ENCODE measurements at regions not wholly inside any gene's neighbourhood (a gene's known extent, or its start where the extent isn't known, plus 50 kb on each side); places are given as distances from the start of the nearest gene placed in this dataset.

GRCh38 chr13:106390367-106390766 lies 145.1 kb downstream of the EFNB2 start:
- H3K4me1 ChIP-seq (ENCODE audit: control insufficient read depth, insufficient read depth, low read length, poor library complexity, severe bottlenecking): no peaks in the 10 kb centered on the region
- no peak overlapping the region for H3K27ac ChIP-seq (ENCODE audit: insufficient read depth, low read length, poor library complexity, severe bottlenecking)
- no peak for DNase-seq
- no peak overlapping the region for H3K4me3 ChIP-seq (ENCODE audit: insufficient read depth, low read depth, low read length, poor library complexity, severe bottlenecking)
- H3K36me3 ChIP-seq (ENCODE audit: control insufficient read depth, insufficient read depth, low read length): no peaks in the 10 kb centered on the region
- H3K27me3 ChIP-seq (replicated peaks; ENCODE audit: control insufficient read depth, insufficient read depth, low read length, poor library complexity, severe bottlenecking): no peaks in the 10 kb centered on the region
- no peaks in the 10 kb centered on the region for H3K9me3 ChIP-seq (ENCODE audit: control insufficient read depth, low read length)

- H3K27ac ChIP-seq (ENCODE audit: insufficient read depth, low read length, poor library complexity, severe bottlenecking): no peak overlapping the region
- no peaks in the 10 kb centered on the region for H3K36me3 ChIP-seq (ENCODE audit: control insufficient read depth, insufficient read depth, low read length)
- H3K4me3 ChIP-seq (ENCODE audit: insufficient read depth, low read depth, low read length, poor library complexity, severe bottlenecking): no peak overlapping the region
- no peaks in the 10 kb centered on the region for H3K4me1 ChIP-seq (ENCODE audit: control insufficient read depth, insufficient read depth, low read length, poor library complexity, severe bottlenecking)
- no peak for DNase-seq
- H3K9me3 ChIP-seq (ENCODE audit: control insufficient read depth, low read length): no peaks in the 10 kb centered on the region
- no peaks in the 10 kb centered on the region for H3K27me3 ChIP-seq (replicated peaks; ENCODE audit: control insufficient read depth, insufficient read depth, low read length, poor library complexity, severe bottlenecking)
Observed at GRCh38 chr13:106385654-106386053, 149.8 kb downstream of the EFNB2 start.

GRCh38 chr13:106384516-106384915 lies 150.9 kb downstream of the EFNB2 start:
- Histone ChIP-seq H3K4me1 (ENCODE audit: control insufficient read depth, insufficient read depth, low read length, poor library complexity, severe bottlenecking) (no peaks in the 10 kb centered on the region), H3K9me3 (ENCODE audit: control insufficient read depth, low read length) (no peaks in the 10 kb centered on the region), H3K4me3 (ENCODE audit: insufficient read depth, low read depth, low read length, poor library complexity, severe bottlenecking) (no peak overlapping the region), H3K27me3 (replicated peaks; ENCODE audit: control insufficient read depth, insufficient read depth, low read length, poor library complexity, severe bottlenecking) (no peaks in the 10 kb centered on the region), H3K27ac (ENCODE audit: insufficient read depth, low read length, poor library complexity, severe bottlenecking) (no peak overlapping the region), H3K36me3 (ENCODE audit: control insufficient read depth, insufficient read depth, low read length) (no peaks in the 10 kb centered on the region)
- DNase-seq: no peak

GRCh38 chr13:106383791-106384190 lies 151.7 kb downstream of the EFNB2 start:
- Histone ChIP-seq H3K27ac (ENCODE audit: insufficient read depth, low read length, poor library complexity, severe bottlenecking) (no peak overlapping the region), H3K36me3 (ENCODE audit: control insufficient read depth, insufficient read depth, low read length) (no peaks in the 10 kb centered on the region), H3K4me3 (ENCODE audit: insufficient read depth, low read depth, low read length, poor library complexity, severe bottlenecking) (no peak overlapping the region), H3K9me3 (ENCODE audit: control insufficient read depth, low read length) (no peaks in the 10 kb centered on the region), H3K4me1 (ENCODE audit: control insufficient read depth, insufficient read depth, low read length, poor library complexity, severe bottlenecking) (no peaks in the 10 kb centered on the region), H3K27me3 (replicated peaks; ENCODE audit: control insufficient read depth, insufficient read depth, low read length, poor library complexity, severe bottlenecking) (no peaks in the 10 kb centered on the region)
- no peak for DNase-seq

GRCh38 chr13:106382534-106382933 lies 152.9 kb downstream of the EFNB2 start:
- Histone ChIP-seq H3K27me3 (replicated peaks; ENCODE audit: control insufficient read depth, insufficient read depth, low read length, poor library complexity, severe bottlenecking) (no peaks in the 10 kb centered on the region), H3K9me3 (ENCODE audit: control insufficient read depth, low read length) (no peaks in the 10 kb centered on the region), H3K36me3 (ENCODE audit: control insufficient read depth, insufficient read depth, low read length) (no peaks in the 10 kb centered on the region), H3K4me1 (ENCODE audit: control insufficient read depth, insufficient read depth, low read length, poor library complexity, severe bottlenecking) (no peaks in the 10 kb centered on the region), H3K27ac (ENCODE audit: insufficient read depth, low read length, poor library complexity, severe bottlenecking) (no peak overlapping the region), H3K4me3 (ENCODE audit: insufficient read depth, low read depth, low read length, poor library complexity, severe bottlenecking) (no peak overlapping the region)
- DNase-seq: no peak

GRCh38 chr13:106381091-106381490 lies 154.4 kb downstream of the EFNB2 start:
- Histone ChIP-seq H3K27ac (ENCODE audit: insufficient read depth, low read length, poor library complexity, severe bottlenecking) (no peak overlapping the region), H3K9me3 (ENCODE audit: control insufficient read depth, low read length) (no peaks in the 10 kb centered on the region), H3K36me3 (ENCODE audit: control insufficient read depth, insufficient read depth, low read length) (no peaks in the 10 kb centered on the region), H3K27me3 (replicated peaks; ENCODE audit: control insufficient read depth, insufficient read depth, low read length, poor library complexity, severe bottlenecking) (no peaks in the 10 kb centered on the region), H3K4me1 (ENCODE audit: control insufficient read depth, insufficient read depth, low read length, poor library complexity, severe bottlenecking) (no peaks in the 10 kb centered on the region), H3K4me3 (ENCODE audit: insufficient read depth, low read depth, low read length, poor library complexity, severe bottlenecking) (no peak overlapping the region)
- no peak for DNase-seq

GRCh38 chr13:106377931-106378662 lies 157.4 kb downstream of the EFNB2 start:
- Histone ChIP-seq H3K27me3 (replicated peaks; ENCODE audit: control insufficient read depth, insufficient read depth, low read length, poor library complexity, severe bottlenecking) (no peaks in the 10 kb centered on the region), H3K27ac (ENCODE audit: insufficient read depth, low read length, poor library complexity, severe bottlenecking) (no peak overlapping the region), H3K9me3 (ENCODE audit: control insufficient read depth, low read length) (no peaks in the 10 kb centered on the region), H3K4me1 (ENCODE audit: control insufficient read depth, insufficient read depth, low read length, poor library complexity, severe bottlenecking) (no peaks in the 10 kb centered on the region), H3K4me3 (ENCODE audit: insufficient read depth, low read depth, low read length, poor library complexity, severe bottlenecking) (no peak overlapping the region), H3K36me3 (ENCODE audit: control insufficient read depth, insufficient read depth, low read length) (no peaks in the 10 kb centered on the region)
- no peak for DNase-seq

GRCh38 chr13:106377341-106377740 lies 158.1 kb downstream of the EFNB2 start:
- no peak for DNase-seq

GRCh38 chr13:106376401-106377112 lies 158.9 kb downstream of the EFNB2 start:
- no peaks in the 10 kb centered on the region for H3K36me3 ChIP-seq (ENCODE audit: control insufficient read depth, insufficient read depth, low read length)
- H3K4me3 ChIP-seq (ENCODE audit: insufficient read depth, low read depth, low read length, poor library complexity, severe bottlenecking): no peak overlapping the region
- no peaks in the 10 kb centered on the region for H3K27me3 ChIP-seq (replicated peaks; ENCODE audit: control insufficient read depth, insufficient read depth, low read length, poor library complexity, severe bottlenecking)
- H3K4me1 ChIP-seq (ENCODE audit: control insufficient read depth, insufficient read depth, low read length, poor library complexity, severe bottlenecking): no peaks in the 10 kb centered on the region
- H3K9me3 ChIP-seq (ENCODE audit: control insufficient read depth, low read length): no peaks in the 10 kb centered on the region
- H3K27ac ChIP-seq (ENCODE audit: insufficient read depth, low read length, poor library complexity, severe bottlenecking): no peak overlapping the region
- DNase-seq: no peak

More at GRCh38 chr13:106377341-106377740, 158.1 kb downstream of the EFNB2 start:
- no peak overlapping the region for H3K4me3 ChIP-seq (ENCODE audit: insufficient read depth, low read depth, low read length, poor library complexity, severe bottlenecking)
- H3K9me3 ChIP-seq (ENCODE audit: control insufficient read depth, low read length): no peaks in the 10 kb centered on the region
- H3K36me3 ChIP-seq (ENCODE audit: control insufficient read depth, insufficient read depth, low read length): no peaks in the 10 kb centered on the region
- H3K27me3 ChIP-seq (replicated peaks; ENCODE audit: control insufficient read depth, insufficient read depth, low read length, poor library complexity, severe bottlenecking): no peaks in the 10 kb centered on the region
- no peak overlapping the region for H3K27ac ChIP-seq (ENCODE audit: insufficient read depth, low read length, poor library complexity, severe bottlenecking)
- no peaks in the 10 kb centered on the region for H3K4me1 ChIP-seq (ENCODE audit: control insufficient read depth, insufficient read depth, low read length, poor library complexity, severe bottlenecking)

- no peaks in the 10 kb centered on the region for H3K36me3 ChIP-seq (ENCODE audit: control insufficient read depth, insufficient read depth, low read length)
- no peak overlapping the region for H3K27ac ChIP-seq (ENCODE audit: insufficient read depth, low read length, poor library complexity, severe bottlenecking)
- H3K27me3 ChIP-seq (replicated peaks; ENCODE audit: control insufficient read depth, insufficient read depth, low read length, poor library complexity, severe bottlenecking): no peaks in the 10 kb centered on the region
- H3K9me3 ChIP-seq (ENCODE audit: control insufficient read depth, low read length): no peaks in the 10 kb centered on the region
- no peak for DNase-seq
- H3K4me3 ChIP-seq (ENCODE audit: insufficient read depth, low read depth, low read length, poor library complexity, severe bottlenecking): no peak overlapping the region
- H3K4me1 ChIP-seq (ENCODE audit: control insufficient read depth, insufficient read depth, low read length, poor library complexity, severe bottlenecking): no peaks in the 10 kb centered on the region
Observed at GRCh38 chr13:106375085-106375484, 160.4 kb downstream of the EFNB2 start.
